Endodermal cell (in vitro differentiated cells): ENCODE measurements at regions not wholly inside any gene's neighbourhood (a gene's known extent, or its start where the extent isn't known, plus 50 kb on each side); places are given as distances from the start of the nearest gene placed in this dataset.

Experiments used
- DNase-seq: peaks from one replicate; pipeline ENCODE4 v3.0.0-alpha.2; 2017
- H3K27ac ChIP-seq: 2 replicates; pipeline ENCODE4 v1.5.1; 2013; ENCODE audit warnings: mild to moderate bottlenecking, low read depth, low read length, moderate library complexity
- H3K27me3 ChIP-seq: 2 replicates; pipeline ENCODE4 v1.6.1; 2013; ENCODE audit warnings: mild to moderate bottlenecking, low read length, moderate library complexity; ENCODE audit not compliant: insufficient read depth, control insufficient read depth, poor library complexity, severe bottlenecking
- H3K36me3 ChIP-seq: 2 replicates; pipeline ENCODE4 v1.7.0; 2013; ENCODE audit warnings: mild to moderate bottlenecking, low read length, moderate library complexity; ENCODE audit not compliant: control insufficient read depth, insufficient read depth
- H3K4me1 ChIP-seq: one replicate; pipeline ENCODE4 v1.7.0; 2013; ENCODE audit warnings: low read length; ENCODE audit not compliant: control insufficient read depth, insufficient read depth
- H3K4me3 ChIP-seq: 2 replicates; pipeline ENCODE4 v1.5.1; 2013; ENCODE audit warnings: mild to moderate bottlenecking, low read length, moderate library complexity
- H3K9ac ChIP-seq: 2 replicates; pipeline ENCODE4 v1.6.1; 2013; ENCODE audit warnings: mild to moderate bottlenecking, low read length, moderate library complexity; ENCODE audit not compliant: poor library complexity, severe bottlenecking; ENCODE audit errors: extremely low read depth
- H3K9me3 ChIP-seq: 2 replicates; pipeline ENCODE4 v1.6.1; 2013; ENCODE audit warnings: mild to moderate bottlenecking, low read length, moderate library complexity; ENCODE audit not compliant: control insufficient read depth
- H3K27ac Mint-ChIP-seq: 2 replicates; pipeline ENCODE4 v1.8.0; 2020; ENCODE audit warnings: mixed read lengths
- H3K27me3 Mint-ChIP-seq: 2 replicates; pipeline ENCODE4 v1.8.0; 2021; ENCODE audit warnings: mild to moderate bottlenecking, mixed read lengths; ENCODE audit not compliant: insufficient read depth
- H3K36me3 Mint-ChIP-seq: 2 replicates; pipeline ENCODE4 v1.8.0; 2020; ENCODE audit warnings: low read depth, mixed read lengths
- H3K4me1 Mint-ChIP-seq: 2 replicates; pipeline ENCODE4 v1.8.0; 2020; ENCODE audit warnings: mixed read lengths
- H3K4me3 Mint-ChIP-seq: 2 replicates; pipeline ENCODE4 v1.8.0; 2020; ENCODE audit warnings: mild to moderate bottlenecking, moderate library complexity, mixed read lengths
- H3K9me3 Mint-ChIP-seq: 2 replicates; pipeline ENCODE4 v1.8.0; 2020; ENCODE audit warnings: mild to moderate bottlenecking, mixed read lengths
- CTCF ChIP-seq: fragments of 200-600 bp; sonication (generic); conservative IDR thresholded peaks from 2 replicates; pipeline ENCODE4 v1.5.0; 2021; ENCODE audit warnings: antibody characterized with exemption, mild to moderate bottlenecking
- WGBS, 2 experiments: methylation state at CpG; one replicate each; pipeline versions ENCODE4 v1.1.5 to v1.1.7; 2013; ENCODE audit warnings: missing lambda C conversion rate in 2 of 2, mixed read lengths in 1 of 2; ENCODE audit not compliant: insufficient coverage in 1 of 2, insufficient read length in 1 of 2; 5-methylcytosine and 5-hydroxymethylcytosine counted together

- no peak overlapping the region for H3K27ac Mint-ChIP-seq
- no peak overlapping the region for H3K4me3 Mint-ChIP-seq
- H3K27me3 ChIP-seq, result no peaks in the 10 kb centered on the region
- no peak for TF ChIP-seq CTCF
- H3K4me3 ChIP-seq, result no peak overlapping the region
- no peak for DNase-seq
- H3K9ac ChIP-seq, result no peak overlapping the region
- peaks cover 15% of the 10 kb centered on the region for H3K9me3 ChIP-seq
- no peaks in the 10 kb centered on the region for H3K36me3 ChIP-seq
- H3K36me3 Mint-ChIP-seq, result no peaks in the 10 kb centered on the region
- peaks cover 4% of the 10 kb centered on the region for H3K4me1 ChIP-seq
- H3K27me3 Mint-ChIP-seq, result no peaks in the 10 kb centered on the region
- H3K27ac ChIP-seq, result no peak overlapping the region
- peaks cover 17% of the 10 kb centered on the region for H3K9me3 Mint-ChIP-seq
- 91 to 100% methylated on average over 2 of the region's 2 CpGs for WGBS, 2 experiments
- peaks cover 15% of the 10 kb centered on the region for H3K4me1 Mint-ChIP-seq
These were observed 153.8 kb downstream of the KCTD12 start for GRCh38 chr13:76732367-76732766.

- Mint-ChIP-seq H3K36me3 (peaks cover 3% of the 10 kb centered on the region), H3K4me3 (no peak overlapping the region), H3K27me3 (no peaks in the 10 kb centered on the region), H3K27ac (no peak overlapping the region), H3K4me1 (peaks cover 15% of the 10 kb centered on the region), H3K9me3 (peaks cover 24% of the 10 kb centered on the region)
- H3K36me3 ChIP-seq, result no peaks in the 10 kb centered on the region
- WGBS, 2 experiments, result 89 to 92% methylated on average over 4 of the region's 4 CpGs
- no peak overlapping the region for H3K9ac ChIP-seq
- no peak for DNase-seq
- no peak for TF ChIP-seq CTCF
- H3K27me3 ChIP-seq, result no peaks in the 10 kb centered on the region
- peaks cover 26% of the 10 kb centered on the region for H3K9me3 ChIP-seq
- H3K27ac ChIP-seq, result no peak overlapping the region
- no peak overlapping the region for H3K4me3 ChIP-seq
- peaks cover 4% of the 10 kb centered on the region for H3K4me1 ChIP-seq
These were observed 156.0 kb downstream of the KCTD12 start for GRCh38 chr13:76730220-76730619.

DNA sequence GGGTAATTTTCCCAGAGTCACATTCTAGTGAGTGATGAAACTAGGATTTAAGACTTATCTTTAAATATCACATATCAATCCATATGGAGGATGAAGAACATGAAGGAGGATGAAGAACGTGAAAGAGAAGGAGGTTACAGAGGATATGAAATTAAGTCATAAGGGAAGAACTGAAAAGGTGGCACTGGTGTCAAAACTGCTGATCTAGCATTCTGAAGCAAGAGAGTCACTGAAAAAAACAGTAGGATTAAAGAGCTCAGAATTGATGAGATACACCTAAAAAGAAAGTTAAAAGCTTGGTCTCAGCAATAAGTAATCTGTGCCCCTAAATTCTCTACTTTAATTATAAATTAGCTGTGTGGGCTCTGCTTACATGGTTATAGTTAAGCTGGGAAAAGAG lies 156.5 kb downstream of the KCTD12 start:
- no peak for DNase-seq
- Mint-ChIP-seq H3K9me3 (peaks cover 24% of the 10 kb centered on the region), H3K27me3 (no peaks in the 10 kb centered on the region), H3K27ac (no peak overlapping the region), H3K4me3 (no peak overlapping the region), H3K36me3 (peaks cover 3% of the 10 kb centered on the region), H3K4me1 (peaks cover 15% of the 10 kb centered on the region)
- Histone ChIP-seq H3K4me3 (no peak overlapping the region), H3K27ac (no peak overlapping the region), H3K27me3 (no peaks in the 10 kb centered on the region), H3K36me3 (no peaks in the 10 kb centered on the region), H3K4me1 (peaks cover 4% of the 10 kb centered on the region), H3K9ac (no peak overlapping the region), H3K9me3 (peaks cover 26% of the 10 kb centered on the region)
- 81 to 100% methylated on average over 1 of the region's 1 CpG for WGBS, 2 experiments
- TF ChIP-seq CTCF, result no peak
